Neural crest cell (in vitro differentiated cells): ENCODE measurements at regions not wholly inside any gene's neighbourhood (a gene's known extent, or its start where the extent isn't known, plus 50 kb on each side); places are given as distances from the start of the nearest gene placed in this dataset.
"Not testable (repeated sequence)": the region's sequence is repeated elsewhere in the genome, so short reads cannot be mapped to it uniquely, and the experiment has no call there.

Experiments
- DNase-seq: peaks from one replicate; pipeline ENCODE4 v3.0.0; 2021; ENCODE audit warnings: low read depth, mixed read lengths, low spot score
- H3K27ac Mint-ChIP-seq: one replicate; pipeline ENCODE4 v1.8.0; 2021; ENCODE audit warnings: mild to moderate bottlenecking, mixed read lengths; ENCODE audit not compliant: unreplicated experiment
- H3K27me3 Mint-ChIP-seq: 2 replicates; pipeline ENCODE4 v1.8.0; 2021; ENCODE audit warnings: low read depth, mild to moderate bottlenecking, mixed read lengths
- H3K36me3 Mint-ChIP-seq: 2 replicates; pipeline ENCODE4 v1.8.0; 2021; ENCODE audit warnings: low read depth, mild to moderate bottlenecking, mixed read lengths
- H3K4me1 Mint-ChIP-seq: 2 replicates; pipeline ENCODE4 v1.8.0; 2021; ENCODE audit warnings: mixed read lengths
- H3K4me3 Mint-ChIP-seq: one replicate; pipeline ENCODE4 v1.8.0; 2021; ENCODE audit warnings: mild to moderate bottlenecking, mixed read lengths
- H3K9me3 Mint-ChIP-seq: 2 replicates; pipeline ENCODE4 v1.8.0; 2021; ENCODE audit warnings: mixed read lengths
- TF ChIP-seq, protein P1 (sequence below): fragments of 200-600 bp; sonication (generic); conservative IDR thresholded peaks from 2 replicates; pipeline ENCODE4 v1.5.0; 2021; ENCODE audit warnings: antibody characterized with exemption, mild to moderate bottlenecking

GRCh38 chr17:70437656-70438055, 268.3 kb downstream of the KCNJ2 start:
- DNase-seq, result no peak
- H3K27ac Mint-ChIP-seq, result no peak overlapping the region
- no peaks in the 10 kb centered on the region for H3K27me3 Mint-ChIP-seq
- TF ChIP-seq, protein P1, sequence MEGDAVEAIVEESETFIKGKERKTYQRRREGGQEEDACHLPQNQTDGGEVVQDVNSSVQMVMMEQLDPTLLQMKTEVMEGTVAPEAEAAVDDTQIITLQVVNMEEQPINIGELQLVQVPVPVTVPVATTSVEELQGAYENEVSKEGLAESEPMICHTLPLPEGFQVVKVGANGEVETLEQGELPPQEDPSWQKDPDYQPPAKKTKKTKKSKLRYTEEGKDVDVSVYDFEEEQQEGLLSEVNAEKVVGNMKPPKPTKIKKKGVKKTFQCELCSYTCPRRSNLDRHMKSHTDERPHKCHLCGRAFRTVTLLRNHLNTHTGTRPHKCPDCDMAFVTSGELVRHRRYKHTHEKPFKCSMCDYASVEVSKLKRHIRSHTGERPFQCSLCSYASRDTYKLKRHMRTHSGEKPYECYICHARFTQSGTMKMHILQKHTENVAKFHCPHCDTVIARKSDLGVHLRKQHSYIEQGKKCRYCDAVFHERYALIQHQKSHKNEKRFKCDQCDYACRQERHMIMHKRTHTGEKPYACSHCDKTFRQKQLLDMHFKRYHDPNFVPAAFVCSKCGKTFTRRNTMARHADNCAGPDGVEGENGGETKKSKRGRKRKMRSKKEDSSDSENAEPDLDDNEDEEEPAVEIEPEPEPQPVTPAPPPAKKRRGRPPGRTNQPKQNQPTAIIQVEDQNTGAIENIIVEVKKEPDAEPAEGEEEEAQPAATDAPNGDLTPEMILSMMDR, result no peak
- H3K36me3 Mint-ChIP-seq, result no peaks in the 10 kb centered on the region
- H3K9me3 Mint-ChIP-seq, result no peaks in the 10 kb centered on the region
- H3K4me3 Mint-ChIP-seq, result no peak overlapping the region
- H3K4me1 Mint-ChIP-seq, result no peaks in the 10 kb centered on the region

DNA sequence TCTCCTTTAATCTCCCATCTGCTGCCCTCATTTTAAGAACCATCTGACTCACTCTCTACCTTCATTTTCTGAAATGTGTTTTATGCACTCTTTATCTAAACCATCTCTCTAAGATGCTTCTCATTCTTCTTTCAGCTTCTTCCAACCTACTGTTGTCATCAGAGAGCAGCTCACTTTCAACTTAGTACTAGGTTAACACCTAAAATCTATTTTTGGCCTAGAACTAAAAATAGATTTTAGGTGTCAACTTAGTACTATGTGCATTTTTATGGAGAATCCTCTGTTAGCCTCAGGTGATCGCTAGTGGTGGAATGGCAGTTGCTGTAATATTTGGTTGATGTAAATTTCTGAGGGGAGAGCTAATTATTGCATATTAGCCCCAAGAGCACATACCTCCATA, 277.1 kb downstream of the KCNJ2 start:
- H3K9me3 Mint-ChIP-seq, result peaks cover 5% of the 10 kb centered on the region
- TF ChIP-seq, protein P1, result no peak
- no peak for DNase-seq
- no peaks in the 10 kb centered on the region for H3K27me3 Mint-ChIP-seq
- no peaks in the 10 kb centered on the region for H3K36me3 Mint-ChIP-seq
- H3K4me3 Mint-ChIP-seq, result no peak overlapping the region
- no peaks in the 10 kb centered on the region for H3K4me1 Mint-ChIP-seq
- H3K27ac Mint-ChIP-seq, result no peak overlapping the region

DNA sequence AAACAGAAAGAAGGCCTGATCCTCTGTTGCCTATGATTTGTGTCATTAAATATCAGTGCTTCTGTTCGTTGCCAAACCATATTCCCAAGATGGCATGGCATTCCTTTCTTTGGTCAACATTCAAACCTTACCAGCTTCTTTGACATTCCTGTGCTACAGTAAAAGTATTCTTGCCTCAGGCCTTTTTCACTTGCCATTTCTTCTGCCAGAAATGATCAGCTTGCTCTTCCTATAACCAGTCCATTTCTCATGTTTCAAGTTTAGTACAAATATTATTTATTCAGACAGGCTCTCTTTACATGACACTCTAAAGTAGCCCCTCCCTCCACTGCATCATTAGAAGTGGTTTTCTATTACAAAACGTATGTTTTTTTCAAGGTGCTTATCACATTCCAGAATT, 278.3 kb downstream of the KCNJ2 start:
- peaks cover 5% of the 10 kb centered on the region for H3K9me3 Mint-ChIP-seq
- H3K27ac Mint-ChIP-seq, result no peak overlapping the region
- no peaks in the 10 kb centered on the region for H3K27me3 Mint-ChIP-seq
- no peak overlapping the region for H3K4me3 Mint-ChIP-seq
- no peak for DNase-seq
- H3K4me1 Mint-ChIP-seq, result no peaks in the 10 kb centered on the region
- no peaks in the 10 kb centered on the region for H3K36me3 Mint-ChIP-seq
- TF ChIP-seq, protein P1, result no peak

- H3K27ac Mint-ChIP-seq, H3K9me3 Mint-ChIP-seq, H3K4me1 Mint-ChIP-seq, H3K27me3 Mint-ChIP-seq, H3K4me3 Mint-ChIP-seq, DNase-seq, H3K36me3 Mint-ChIP-seq: not testable (repeated sequence)
Measured at GRCh38 chr17:70453075-70453474, 283.7 kb downstream of the KCNJ2 start.

GRCh38 chr17:70454377-70454776, 285.0 kb downstream of the KCNJ2 start:
- Mint-ChIP-seq H3K36me3 (peaks cover 3% of the 10 kb centered on the region), H3K27me3 (no peaks in the 10 kb centered on the region), H3K4me1 (no peaks in the 10 kb centered on the region), H3K9me3 (peaks cover 6% of the 10 kb centered on the region), H3K4me3 (no peak overlapping the region), H3K27ac (no peak overlapping the region)
- TF ChIP-seq, protein P1, result no peak
- no peak for DNase-seq

- H3K27ac Mint-ChIP-seq, result no peak overlapping the region
- peaks cover 3% of the 10 kb centered on the region for H3K36me3 Mint-ChIP-seq
- H3K9me3 Mint-ChIP-seq, result peaks cover 6% of the 10 kb centered on the region
- no peak overlapping the region for H3K4me3 Mint-ChIP-seq
- TF ChIP-seq, protein P1, result no peak
- no peak for DNase-seq
- no peaks in the 10 kb centered on the region for H3K27me3 Mint-ChIP-seq
- H3K4me1 Mint-ChIP-seq, result no peaks in the 10 kb centered on the region
Measured at GRCh38 chr17:70454908-70455307, 285.6 kb downstream of the KCNJ2 start.
